ENCODE measurements at regions not wholly inside any gene's neighbourhood (a gene's known extent, or its start where the extent isn't known, plus 50 kb on each side); places are given as distances from the start of the nearest gene placed in this dataset.

- DNase-seq (ENCODE audit: low spot score): no peak
- in situ Hi-C loops (cut with MboI; ENCODE audit: low pct_unique_long_range_greater_than_20kb, low sequenced_read_pairs, unreplicated experiment): no loop called here
- no peak for TF ChIP-seq CTCF (IDR thresholded peaks at IDR 0.05; ENCODE audit: extremely low read depth, insufficient read depth, missing control alignments)
These were observed 302.1 kb downstream of the RMST start for GRCh38 chr12:97764700-97765099.

- DNase-seq (ENCODE audit: low spot score): no peak
- in situ Hi-C loops (cut with MboI; ENCODE audit: low pct_unique_long_range_greater_than_20kb, low sequenced_read_pairs, unreplicated experiment): no loop called here
These were observed 304.7 kb downstream of the RMST start for GRCh38 chr12:97767347-97767746.

GRCh38 chr12:97778111-97778510 lies 315.5 kb downstream of the RMST start:
- in situ Hi-C loops (cut with MboI; ENCODE audit: low pct_unique_long_range_greater_than_20kb, low sequenced_read_pairs, unreplicated experiment): no loop called here
- TF ChIP-seq CTCF (IDR thresholded peaks at IDR 0.05; ENCODE audit: extremely low read depth, insufficient read depth, missing control alignments): no peak
- no peak for DNase-seq (ENCODE audit: low spot score)

More at GRCh38 chr12:97767347-97767746, 304.7 kb downstream of the RMST start:
- TF ChIP-seq CTCF (IDR thresholded peaks at IDR 0.05; ENCODE audit: extremely low read depth, insufficient read depth, missing control alignments): no peak

GRCh38 chr12:97781342-97781741 lies 318.7 kb downstream of the RMST start:
- in situ Hi-C loops (cut with MboI; ENCODE audit: low pct_unique_long_range_greater_than_20kb, low sequenced_read_pairs, unreplicated experiment): no loop called here
- no peak for DNase-seq (ENCODE audit: low spot score)
- TF ChIP-seq CTCF (IDR thresholded peaks at IDR 0.05; ENCODE audit: extremely low read depth, insufficient read depth, missing control alignments): no peak

- DNase-seq (ENCODE audit: low spot score): no peak
- TF ChIP-seq CTCF (IDR thresholded peaks at IDR 0.05; ENCODE audit: extremely low read depth, insufficient read depth, missing control alignments): no peak
- in situ Hi-C loops (cut with MboI; ENCODE audit: low pct_unique_long_range_greater_than_20kb, low sequenced_read_pairs, unreplicated experiment): no loop called here
These were observed 322.3 kb downstream of the RMST start for GRCh38 chr12:97784904-97785303.

GRCh38 chr12:97790281-97790680 lies 327.7 kb downstream of the RMST start:
- in situ Hi-C loops (cut with MboI; ENCODE audit: low pct_unique_long_range_greater_than_20kb, low sequenced_read_pairs, unreplicated experiment): no loop called here
- no peak for DNase-seq (ENCODE audit: low spot score)
- no peak for TF ChIP-seq CTCF (IDR thresholded peaks at IDR 0.05; ENCODE audit: extremely low read depth, insufficient read depth, missing control alignments)

GRCh38 chr12:97797473-97797872 lies 334.9 kb downstream of the RMST start:
- in situ Hi-C loops (cut with MboI; ENCODE audit: low pct_unique_long_range_greater_than_20kb, low sequenced_read_pairs, unreplicated experiment): no loop called here
- no peak for DNase-seq (ENCODE audit: low spot score)
- TF ChIP-seq CTCF (IDR thresholded peaks at IDR 0.05; ENCODE audit: extremely low read depth, insufficient read depth, missing control alignments): no peak

Data from GM13977 (cell line).